ENCODE measurements at regions not wholly inside any gene's neighbourhood (a gene's known extent, or its start where the extent isn't known, plus 50 kb on each side); places are given as distances from the start of the nearest gene placed in this dataset.
A peak's percentile ranks its signal among the peaks of the same experiment; 100 is the strongest.
"Not testable (repeated sequence)": the region's sequence is repeated elsewhere in the genome, so short reads cannot be mapped to it uniquely, and the experiment has no call there.

GRCh38 chr2:183967756-183968155, 630.6 kb upstream of the ZNF804A start:
- no peak for TF ChIP-seq CTCF (conservative IDR thresholded peaks at IDR 0.05; ENCODE audit: low read depth, low read length)
- DNase-seq (ENCODE audit: low read depth), result no peak
- no peak overlapping the region for H3K4me3 ChIP-seq (ENCODE audit: low read depth, low read length)

GRCh38 chr2:183975676-183976075, 622.7 kb upstream of the ZNF804A start:
- H3K4me3 ChIP-seq (ENCODE audit: low read depth, low read length); DNase-seq (ENCODE audit: low read depth): not testable (repeated sequence)

- no peak for TF ChIP-seq CTCF (conservative IDR thresholded peaks at IDR 0.05; ENCODE audit: low read depth, low read length)
- DNase-seq (ENCODE audit: low read depth), result no peak
- no peak overlapping the region for H3K4me3 ChIP-seq (ENCODE audit: low read depth, low read length)
Observed at GRCh38 chr2:183984871-183985270, 613.5 kb upstream of the ZNF804A start.

GRCh38 chr2:183991968-183992367, 606.4 kb upstream of the ZNF804A start:
- DNase-seq (ENCODE audit: low read depth), result no peak
- no peak overlapping the region for H3K4me3 ChIP-seq (ENCODE audit: low read depth, low read length)
- no peak for TF ChIP-seq CTCF (conservative IDR thresholded peaks at IDR 0.05; ENCODE audit: low read depth, low read length)

GRCh38 chr2:183993052-183993451, 605.3 kb upstream of the ZNF804A start:
- H3K4me3 ChIP-seq (ENCODE audit: low read depth, low read length), result no peak overlapping the region
- no peak for DNase-seq (ENCODE audit: low read depth)
- TF ChIP-seq CTCF (conservative IDR thresholded peaks at IDR 0.05; ENCODE audit: low read depth, low read length), result no peak

- TF ChIP-seq CTCF (conservative IDR thresholded peaks at IDR 0.05; ENCODE audit: low read depth, low read length), result no peak
- peak; percentile 11 for DNase-seq (ENCODE audit: low read depth)
- H3K4me3 ChIP-seq (ENCODE audit: low read depth, low read length), result no peak overlapping the region
Observed at GRCh38 chr2:183995632-183996031, 602.7 kb upstream of the ZNF804A start.

- peak; percentile 24 for DNase-seq (ENCODE audit: low read depth)
- no peak for TF ChIP-seq CTCF (conservative IDR thresholded peaks at IDR 0.05; ENCODE audit: low read depth, low read length)
- no peak overlapping the region for H3K4me3 ChIP-seq (ENCODE audit: low read depth, low read length)
Observed at GRCh38 chr2:183996825-183997793, 601.2 kb upstream of the ZNF804A start.

Measured in choroid plexus epithelial cell (primary cell).